ENCODE measurements at regions not wholly inside any gene's neighbourhood (a gene's known extent, or its start where the extent isn't known, plus 50 kb on each side); places are given as distances from the start of the nearest gene placed in this dataset.

- Histone ChIP-seq H2BK120ac (ENCODE audit: low read depth, low read length) (no peak overlapping the region), H3K36me3 (replicated peaks in 1 of 2; ENCODE audit: control insufficient read depth in 2 of 2, insufficient read depth in 2 of 2, low read length in 2 of 2) (no peaks in the 10 kb centered on the region), H4K8ac (ENCODE audit: low read depth, low read length) (no peak overlapping the region), H3K4ac (ENCODE audit: low read length) (no peak overlapping the region), H3K27me3 (ENCODE audit: control insufficient read depth in 3 of 3, insufficient read depth in 3 of 3, low read depth in 1 of 3, low read length in 3 of 3) (no peaks in the 10 kb centered on the region), H2BK12ac (ENCODE audit: low read length) (no peak overlapping the region), H3K27ac (replicated peaks; ENCODE audit: low read length) (no peak overlapping the region), H3K4me3 (ENCODE audit: low read length in 2 of 2) (no peak overlapping the region), H3K14ac (ENCODE audit: low read length) (no peak overlapping the region), H3K23ac (ENCODE audit: low read depth, low read length, poor library complexity) (no peak overlapping the region), H4K91ac (ENCODE audit: low read depth, low read length, poor library complexity) (no peak overlapping the region), H2AFZ (ENCODE audit: low read length) (no peak overlapping the region), H2AK5ac (ENCODE audit: low read depth, low read length) (no peak overlapping the region), H3K4me1 (ENCODE audit: control insufficient read depth in 2 of 2, insufficient read depth in 1 of 2, low read depth in 1 of 2, low read length in 2 of 2) (no peaks in the 10 kb centered on the region), H3K18ac (ENCODE audit: low read length) (no peak overlapping the region), H2BK5ac (ENCODE audit: low read length) (no peak overlapping the region), H3K79me1 (ENCODE audit: low read depth, low read length) (no peaks in the 10 kb centered on the region), H3K4me2 (ENCODE audit: insufficient read depth, low read length, poor library complexity, severe bottlenecking) (no peak overlapping the region), H3K9me3 (replicated peaks in 1 of 2; ENCODE audit: control insufficient read depth in 2 of 2, insufficient read depth in 1 of 2, low read depth in 1 of 2, low read length in 2 of 2) (no peaks in the 10 kb centered on the region), H3K9ac (ENCODE audit: low read depth, low read length, poor library complexity) (no peak overlapping the region), H2BK15ac (ENCODE audit: low read length) (no peak overlapping the region)
- DNase-seq (ENCODE audit: low spot score): no peak
- WGBS, 2 donors (ENCODE audit: extremely low coverage in 2 of 2, insufficient read length in 2 of 2, insufficient replicate concordance in 1 of 2): no CpG with 5 or more reads among the region's 3 CpGs
Observed at GRCh38 chr3:94561094-94561493, 498.2 kb downstream of the NSUN3 start.

DNA sequence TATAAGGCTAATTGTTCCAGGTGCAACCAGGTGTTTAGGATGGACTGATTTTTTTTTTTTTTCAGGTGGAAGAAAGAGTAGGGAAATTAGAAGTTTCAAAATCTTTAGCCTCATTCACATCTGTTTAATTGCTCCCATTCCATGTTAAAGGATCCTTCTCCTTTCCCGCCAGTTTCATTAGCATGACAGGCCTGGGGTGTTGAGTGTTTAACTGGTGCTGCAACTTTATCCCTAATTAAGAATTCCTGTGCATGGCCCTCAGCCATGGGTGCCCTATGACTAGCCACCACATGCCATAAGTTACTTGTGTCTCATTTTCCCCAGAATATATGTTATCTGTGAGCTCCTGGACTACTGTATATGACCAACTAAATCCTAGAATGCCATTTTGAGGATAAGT, 501.4 kb downstream of the NSUN3 start:
- Histone ChIP-seq H4K91ac (ENCODE audit: low read depth, low read length, poor library complexity) (no peak overlapping the region), H3K79me1 (ENCODE audit: low read depth, low read length) (no peaks in the 10 kb centered on the region), H2AFZ (ENCODE audit: low read length) (no peak overlapping the region), H3K36me3 (replicated peaks in 1 of 2; ENCODE audit: control insufficient read depth in 2 of 2, insufficient read depth in 2 of 2, low read length in 2 of 2) (no peaks in the 10 kb centered on the region), H3K4me3 (ENCODE audit: low read length in 2 of 2) (no peak overlapping the region), H3K27me3 (ENCODE audit: control insufficient read depth in 3 of 3, insufficient read depth in 3 of 3, low read depth in 1 of 3, low read length in 3 of 3) (no peaks in the 10 kb centered on the region), H3K9ac (ENCODE audit: low read depth, low read length, poor library complexity) (no peak overlapping the region), H2BK12ac (ENCODE audit: low read length) (no peak overlapping the region), H4K8ac (ENCODE audit: low read depth, low read length) (no peak overlapping the region), H2BK120ac (ENCODE audit: low read depth, low read length) (no peak overlapping the region), H3K4me1 (ENCODE audit: control insufficient read depth in 2 of 2, insufficient read depth in 1 of 2, low read depth in 1 of 2, low read length in 2 of 2) (no peaks in the 10 kb centered on the region), H2BK15ac (ENCODE audit: low read length) (no peak overlapping the region), H3K18ac (ENCODE audit: low read length) (no peak overlapping the region), H3K4me2 (ENCODE audit: insufficient read depth, low read length, poor library complexity, severe bottlenecking) (no peak overlapping the region), H3K14ac (ENCODE audit: low read length) (no peak overlapping the region), H3K23ac (ENCODE audit: low read depth, low read length, poor library complexity) (no peak overlapping the region), H2BK5ac (ENCODE audit: low read length) (no peak overlapping the region), H3K4ac (ENCODE audit: low read length) (no peak overlapping the region), H3K9me3 (replicated peaks in 1 of 2; ENCODE audit: control insufficient read depth in 2 of 2, insufficient read depth in 1 of 2, low read depth in 1 of 2, low read length in 2 of 2) (no peaks in the 10 kb centered on the region), H2AK5ac (ENCODE audit: low read depth, low read length) (no peak overlapping the region), H3K27ac (replicated peaks; ENCODE audit: low read length) (no peak overlapping the region)
- no CpG with 5 or more reads among the region's 1 CpG for WGBS, 2 donors (ENCODE audit: extremely low coverage in 2 of 2, insufficient read length in 2 of 2, insufficient replicate concordance in 1 of 2)
- DNase-seq (ENCODE audit: low spot score): no peak

- H3K14ac ChIP-seq (ENCODE audit: low read length): no peak overlapping the region
- no peak overlapping the region for H2BK15ac ChIP-seq (ENCODE audit: low read length)
- no peak overlapping the region for H4K91ac ChIP-seq (ENCODE audit: low read depth, low read length, poor library complexity)
- H3K4ac ChIP-seq (ENCODE audit: low read length): no peak overlapping the region
- H3K27ac ChIP-seq (replicated peaks; ENCODE audit: low read length): no peak overlapping the region
- no peaks in the 10 kb centered on the region for H3K27me3 ChIP-seq (ENCODE audit: control insufficient read depth in 3 of 3, insufficient read depth in 3 of 3, low read depth in 1 of 3, low read length in 3 of 3)
- no peak for DNase-seq (ENCODE audit: low spot score)
- no peak overlapping the region for H3K4me3 ChIP-seq (ENCODE audit: low read length in 2 of 2)
- no peaks in the 10 kb centered on the region for H3K9me3 ChIP-seq (replicated peaks in 1 of 2; ENCODE audit: control insufficient read depth in 2 of 2, insufficient read depth in 1 of 2, low read depth in 1 of 2, low read length in 2 of 2)
- no peaks in the 10 kb centered on the region for H3K4me1 ChIP-seq (ENCODE audit: control insufficient read depth in 2 of 2, insufficient read depth in 1 of 2, low read depth in 1 of 2, low read length in 2 of 2)
- no CpG with 5 or more reads among the region's 1 CpG for WGBS, 2 donors (ENCODE audit: extremely low coverage in 2 of 2, insufficient read length in 2 of 2, insufficient replicate concordance in 1 of 2)
- H4K8ac ChIP-seq (ENCODE audit: low read depth, low read length): no peak overlapping the region
- H3K79me1 ChIP-seq (ENCODE audit: low read depth, low read length): no peaks in the 10 kb centered on the region
- H3K18ac ChIP-seq (ENCODE audit: low read length): no peak overlapping the region
- no peak overlapping the region for H2BK12ac ChIP-seq (ENCODE audit: low read length)
- H2AK5ac ChIP-seq (ENCODE audit: low read depth, low read length): no peak overlapping the region
- no peaks in the 10 kb centered on the region for H3K36me3 ChIP-seq (replicated peaks in 1 of 2; ENCODE audit: control insufficient read depth in 2 of 2, insufficient read depth in 2 of 2, low read length in 2 of 2)
- no peak overlapping the region for H2BK5ac ChIP-seq (ENCODE audit: low read length)
- H3K4me2 ChIP-seq (ENCODE audit: insufficient read depth, low read length, poor library complexity, severe bottlenecking): no peak overlapping the region
- no peak overlapping the region for H3K9ac ChIP-seq (ENCODE audit: low read depth, low read length, poor library complexity)
- no peak overlapping the region for H2AFZ ChIP-seq (ENCODE audit: low read length)
- H3K23ac ChIP-seq (ENCODE audit: low read depth, low read length, poor library complexity): no peak overlapping the region
- no peak overlapping the region for H2BK120ac ChIP-seq (ENCODE audit: low read depth, low read length)
Observed at GRCh38 chr3:94568041-94568440, 505.2 kb downstream of the NSUN3 start.

- H4K91ac ChIP-seq (ENCODE audit: low read depth, low read length, poor library complexity): no peak overlapping the region
- no peaks in the 10 kb centered on the region for H3K4me1 ChIP-seq (ENCODE audit: control insufficient read depth in 2 of 2, insufficient read depth in 1 of 2, low read depth in 1 of 2, low read length in 2 of 2)
- no peak overlapping the region for H3K14ac ChIP-seq (ENCODE audit: low read length)
- no peak overlapping the region for H2AFZ ChIP-seq (ENCODE audit: low read length)
- H3K9me3 ChIP-seq (replicated peaks in 1 of 2; ENCODE audit: control insufficient read depth in 2 of 2, insufficient read depth in 1 of 2, low read depth in 1 of 2, low read length in 2 of 2): no peaks in the 10 kb centered on the region
- no peak overlapping the region for H3K4me2 ChIP-seq (ENCODE audit: insufficient read depth, low read length, poor library complexity, severe bottlenecking)
- no peak overlapping the region for H3K23ac ChIP-seq (ENCODE audit: low read depth, low read length, poor library complexity)
- H2BK15ac ChIP-seq (ENCODE audit: low read length): no peak overlapping the region
- no peak overlapping the region for H3K4ac ChIP-seq (ENCODE audit: low read length)
- no peak overlapping the region for H3K27ac ChIP-seq (replicated peaks; ENCODE audit: low read length)
- no peak overlapping the region for H2AK5ac ChIP-seq (ENCODE audit: low read depth, low read length)
- DNase-seq (ENCODE audit: low spot score): no peak
- no peak overlapping the region for H2BK120ac ChIP-seq (ENCODE audit: low read depth, low read length)
- H3K27me3 ChIP-seq (ENCODE audit: control insufficient read depth in 3 of 3, insufficient read depth in 3 of 3, low read depth in 1 of 3, low read length in 3 of 3): no peaks in the 10 kb centered on the region
- WGBS, 2 donors (ENCODE audit: extremely low coverage in 2 of 2, insufficient read length in 2 of 2, insufficient replicate concordance in 1 of 2): no CpG with 5 or more reads among the region's 2 CpGs
- no peaks in the 10 kb centered on the region for H3K36me3 ChIP-seq (replicated peaks in 1 of 2; ENCODE audit: control insufficient read depth in 2 of 2, insufficient read depth in 2 of 2, low read length in 2 of 2)
- no peak overlapping the region for H3K4me3 ChIP-seq (ENCODE audit: low read length in 2 of 2)
- no peak overlapping the region for H4K8ac ChIP-seq (ENCODE audit: low read depth, low read length)
- no peak overlapping the region for H2BK5ac ChIP-seq (ENCODE audit: low read length)
- H2BK12ac ChIP-seq (ENCODE audit: low read length): no peak overlapping the region
- H3K79me1 ChIP-seq (ENCODE audit: low read depth, low read length): no peaks in the 10 kb centered on the region
- H3K18ac ChIP-seq (ENCODE audit: low read length): no peak overlapping the region
- no peak overlapping the region for H3K9ac ChIP-seq (ENCODE audit: low read depth, low read length, poor library complexity)
Observed at GRCh38 chr3:94573337-94573736, 510.5 kb downstream of the NSUN3 start.

All from neuronal stem cell (in vitro differentiated cells).